H1 (cell line): ENCODE measurements at regions not wholly inside any gene's neighbourhood (a gene's known extent, or its start where the extent isn't known, plus 50 kb on each side); places are given as distances from the start of the nearest gene placed in this dataset.

Source experiments
- E2F6 ChIP-seq: IDR thresholded peaks from 2 replicates; pipeline ENCODE4 v1.6.1; 2012; ENCODE audit warnings: inconsistent platforms
- EP300 ChIP-seq, 2 experiments: IDR thresholded peaks; 1 replicate in 1 of 2; 2 replicates in 1 of 2; pipeline ENCODE4 v1.6.1; 2011 to 2012; ENCODE audit warnings: low read depth in 2 of 2, low read length in 2 of 2, mild to moderate bottlenecking in 2 of 2, borderline replicate concordance in 1 of 2, inconsistent platforms in 1 of 2, moderate library complexity in 1 of 2

DNA sequence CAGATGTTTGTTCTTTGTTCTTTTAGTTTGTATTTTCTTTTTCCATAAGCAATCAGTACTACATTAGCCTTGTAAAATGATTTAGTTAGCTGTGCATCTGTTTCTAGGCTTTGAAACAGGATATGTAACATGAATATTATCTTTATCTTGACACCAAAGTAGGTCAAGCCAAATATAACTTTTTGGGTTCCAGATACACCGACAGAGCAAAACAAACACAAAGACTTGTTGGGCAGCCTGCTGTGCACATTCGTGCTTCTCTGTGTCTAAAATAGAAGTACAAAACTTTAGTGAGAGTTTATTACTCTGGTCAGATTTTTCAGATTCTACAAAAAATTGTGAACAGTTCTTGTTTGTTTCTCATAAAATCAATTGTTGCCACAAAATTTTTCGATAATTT is 1059.3 kb upstream of the GYPC start (continued):
- TF ChIP-seq EP300 (IDR thresholded peaks at IDR 0.05; ENCODE audit: borderline replicate concordance in 1 of 2, low read depth in 2 of 2, low read length in 2 of 2), result no peak
- TF ChIP-seq E2F6, result no peak
